ENCODE measurements at regions not wholly inside any gene's neighbourhood (a gene's known extent, or its start where the extent isn't known, plus 50 kb on each side); places are given as distances from the start of the nearest gene placed in this dataset.

DNA sequence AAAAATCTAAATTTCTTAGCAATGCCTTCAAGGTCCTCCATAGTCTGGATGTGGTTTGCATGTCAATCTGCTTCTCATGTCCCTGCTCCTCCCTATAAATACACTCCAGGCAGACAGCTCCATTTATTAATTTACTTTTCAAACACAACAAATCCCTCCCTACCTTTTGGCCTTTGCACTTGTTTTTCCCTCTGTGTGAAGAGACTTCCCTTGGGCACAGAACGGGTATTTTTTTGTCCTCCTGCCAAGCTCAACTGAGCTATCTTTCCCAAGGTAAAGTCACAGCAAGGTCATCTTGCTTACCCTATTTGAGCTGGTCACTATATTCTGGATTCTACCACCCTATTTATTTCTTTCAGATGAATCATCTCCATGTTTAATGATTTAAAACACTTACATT, 159.6 kb upstream of the ANKH start:
- H2AFZ ChIP-seq (ENCODE audit: control insufficient read depth, low read depth, low read length): no peak overlapping the region
- POLR2A ChIA-PET: interaction anchor here (0.5 to 1.4 kb wide), 2 partner anchors 10 to 30 kb away, joined by 3 to 4 read pairs; no protein-coding TSS in a partner anchor
- BruUV-seq (replicated peaks): no TSS peak
- 67% methylated on average over 1 of the region's 1 CpG for WGBS (ENCODE audit: insufficient coverage, insufficient replicate concordance, low lambda C conversion rate, missing lambda C conversion rate)
- TF ChIP-seq KLF5 (IDR thresholded peaks at IDR 0.05; ENCODE audit: partially characterized antibody): no peak
- TF ChIP-seq ZNF687 (IDR thresholded peaks at IDR 0.05): no peak
- TF ChIP-seq, protein P1, sequence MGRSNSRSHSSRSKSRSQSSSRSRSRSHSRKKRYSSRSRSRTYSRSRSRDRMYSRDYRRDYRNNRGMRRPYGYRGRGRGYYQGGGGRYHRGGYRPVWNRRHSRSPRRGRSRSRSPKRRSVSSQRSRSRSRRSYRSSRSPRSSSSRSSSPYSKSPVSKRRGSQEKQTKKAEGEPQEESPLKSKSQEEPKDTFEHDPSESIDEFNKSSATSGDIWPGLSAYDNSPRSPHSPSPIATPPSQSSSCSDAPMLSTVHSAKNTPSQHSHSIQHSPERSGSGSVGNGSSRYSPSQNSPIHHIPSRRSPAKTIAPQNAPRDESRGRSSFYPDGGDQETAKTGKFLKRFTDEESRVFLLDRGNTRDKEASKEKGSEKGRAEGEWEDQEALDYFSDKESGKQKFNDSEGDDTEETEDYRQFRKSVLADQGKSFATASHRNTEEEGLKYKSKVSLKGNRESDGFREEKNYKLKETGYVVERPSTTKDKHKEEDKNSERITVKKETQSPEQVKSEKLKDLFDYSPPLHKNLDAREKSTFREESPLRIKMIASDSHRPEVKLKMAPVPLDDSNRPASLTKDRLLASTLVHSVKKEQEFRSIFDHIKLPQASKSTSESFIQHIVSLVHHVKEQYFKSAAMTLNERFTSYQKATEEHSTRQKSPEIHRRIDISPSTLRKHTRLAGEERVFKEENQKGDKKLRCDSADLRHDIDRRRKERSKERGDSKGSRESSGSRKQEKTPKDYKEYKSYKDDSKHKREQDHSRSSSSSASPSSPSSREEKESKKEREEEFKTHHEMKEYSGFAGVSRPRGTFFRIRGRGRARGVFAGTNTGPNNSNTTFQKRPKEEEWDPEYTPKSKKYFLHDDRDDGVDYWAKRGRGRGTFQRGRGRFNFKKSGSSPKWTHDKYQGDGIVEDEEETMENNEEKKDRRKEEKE (IDR thresholded peaks at IDR 0.05): no peak
- TF ChIP-seq PAX8 (IDR thresholded peaks at IDR 0.05): no peak
- TF ChIP-seq ZBED1 (IDR thresholded peaks at IDR 0.05; ENCODE audit: borderline replicate concordance): no peak
- no peak for TF ChIP-seq CBFB (IDR thresholded peaks at IDR 0.05; ENCODE audit: low read depth)
- no peak for TF ChIP-seq TARDBP (IDR thresholded peaks at IDR 0.05; ENCODE audit: borderline replicate concordance)
- RAD21 ChIA-PET (ENCODE audit: unreplicated experiment): no interaction called here
- no peak overlapping the region for H3K9ac ChIP-seq (ENCODE audit: control insufficient read depth, insufficient read depth, low read length)
- intact Hi-C loops (cut with micrococcal nuclease; ENCODE audit: unreplicated experiment) (no loop called here), in situ Hi-C loops (cut with MboI) (no loop called here)
- H3K79me2 ChIP-seq (ENCODE audit: control insufficient read depth, insufficient read depth, low read length): no peaks in the 10 kb centered on the region
- no peak for ATAC-seq
- H3K9me3 ChIP-seq (replicated peaks; ENCODE audit: control insufficient read depth, insufficient read depth, low read length): no peaks in the 10 kb centered on the region
- no peak overlapping the region for H3K27ac ChIP-seq (ENCODE audit: control insufficient read depth, insufficient read depth)
- no peaks in the 10 kb centered on the region for H3K36me3 ChIP-seq (ENCODE audit: control insufficient read depth in 2 of 2, insufficient read depth in 2 of 2, low read length in 1 of 2)
- DNase-seq (ENCODE audit: low read depth, low spot score): no peak
- no peak overlapping the region for H3K4me3 ChIP-seq
- no peak for FAIRE-seq
- no peaks in the 10 kb centered on the region; a peak in 1 of 4 replicates for H3K27me3 ChIP-seq (replicated peaks in 1 of 2; ENCODE audit: control insufficient read depth in 2 of 2, insufficient read depth in 2 of 2, low read length in 1 of 2)
- CTCF ChIA-PET: interaction anchor here (0.6 to 0.7 kb wide), 2 partner anchors 18 to 47 kb away, joined by 3 read pairs; no protein-coding TSS in a partner anchor
- SMC1A ChIA-PET (ENCODE audit: uncharacterized antibody, unreplicated experiment): no interaction called here
- no peaks in the 10 kb centered on the region for H4K20me1 ChIP-seq (ENCODE audit: control insufficient read depth, insufficient read depth)
- no peak overlapping the region for H3K4me2 ChIP-seq (ENCODE audit: control insufficient read depth, insufficient read depth)
- H3K4me1 ChIP-seq (ENCODE audit: control insufficient read depth, insufficient read depth, low read length): no peaks in the 10 kb centered on the region
